ENCODE measurements at regions not wholly inside any gene's neighbourhood (a gene's known extent, or its start where the extent isn't known, plus 50 kb on each side); places are given as distances from the start of the nearest gene placed in this dataset.

- Histone ChIP-seq H4K20me1 (ENCODE audit: insufficient read depth) (no peaks in the 10 kb centered on the region), H3K27ac (ENCODE audit: low read depth, low read length) (no peak overlapping the region), H3K4me3 (replicated peaks in 1 of 2; ENCODE audit: low read depth in 1 of 2, low read length in 2 of 2) (no peak overlapping the region), H3K9me2 (ENCODE audit: insufficient read depth) (no peaks in the 10 kb centered on the region), H3K4me2 (ENCODE audit: low read length) (no peak overlapping the region), H3K9ac (ENCODE audit: low read length) (no peak overlapping the region), H3K27me3 (ENCODE audit: insufficient read depth, low read length) (no peaks in the 10 kb centered on the region), H3K79me2 (ENCODE audit: insufficient read depth, low read length) (no peaks in the 10 kb centered on the region), H3K4me1 (ENCODE audit: control insufficient read depth in 1 of 2, insufficient read depth in 2 of 2, low read length in 2 of 2) (no peaks in the 10 kb centered on the region), H3K9me3 (ENCODE audit: control insufficient read depth in 1 of 2, insufficient read depth in 1 of 2, low read depth in 1 of 2, low read length in 2 of 2) (no peaks in the 10 kb centered on the region), H3K36me3 (ENCODE audit: control insufficient read depth in 1 of 2, insufficient read depth in 2 of 2, low read length in 2 of 2) (no peaks in the 10 kb centered on the region), H2AFZ (ENCODE audit: low read depth, low read length, poor library complexity, severe bottlenecking) (no peak overlapping the region)
- no peak for TF ChIP-seq POLR2AphosphoS5 (IDR thresholded peaks at IDR 0.05; ENCODE audit: low read depth, low read length)
- no peak for TF ChIP-seq POLR2A (IDR thresholded peaks at IDR 0.05; ENCODE audit: borderline replicate concordance, extremely low read depth, insufficient read depth, insufficient read length)
- no peak for TF ChIP-seq SP1 (IDR thresholded peaks at IDR 0.05; ENCODE audit: low read depth)
- no peak for TF ChIP-seq JUND (IDR thresholded peaks at IDR 0.05)
- no peak for TF ChIP-seq YY1 (IDR thresholded peaks at IDR 0.05; ENCODE audit: extremely low read depth, insufficient replicate concordance, low read depth, low read length)
- TF ChIP-seq EZH2phosphoT487 (IDR thresholded peaks at IDR 0.05; ENCODE audit: borderline replicate concordance), result no peak
- TF ChIP-seq CEBPB (IDR thresholded peaks at IDR 0.05; ENCODE audit: low read depth), result no peak
- no peak for TF ChIP-seq FOSL1 (IDR thresholded peaks at IDR 0.05; ENCODE audit: low read depth)
- TF ChIP-seq ZFX (IDR thresholded peaks at IDR 0.05), result no peak
- TF ChIP-seq SRF (IDR thresholded peaks at IDR 0.05; ENCODE audit: low read depth), result no peak
- TF ChIP-seq MAX (IDR thresholded peaks at IDR 0.05), result no peak
- ChIA-PET CTCF (no interaction called here), POLR2A (no interaction called here), RAD21 (ENCODE audit: low non-redundant PET in 1 of 2, low total read pairs in 2 of 2, uncharacterized antibody in 2 of 2, unreplicated experiment in 2 of 2) (no interaction called here)
- ATAC-seq (no peak), DNase-seq (ENCODE audit: low read depth, low spot score) (no peak)
- intact Hi-C loops (cut with micrococcal nuclease), result no loop called here
- BruUV-seq (replicated peaks), result no TSS peak
These were observed 54.6 kb upstream of the ELL2 start for GRCh38 chr5:96016216-96016615.

- DNase-seq (ENCODE audit: low read depth, low spot score) (no peak), ATAC-seq (no peak)
- intact Hi-C loops (cut with micrococcal nuclease), result no loop called here
- H3K4me3 ChIP-seq (replicated peaks in 1 of 2; ENCODE audit: low read depth in 1 of 2, low read length in 2 of 2), result no peak overlapping the region
- ChIA-PET RAD21 (ENCODE audit: low non-redundant PET in 1 of 2, low total read pairs in 2 of 2, uncharacterized antibody in 2 of 2, unreplicated experiment in 2 of 2) (no interaction called here), CTCF (no interaction called here), POLR2A (no interaction called here)
- no TSS peak for BruUV-seq (replicated peaks)
- no peaks in the 10 kb centered on the region for H3K4me1 ChIP-seq (ENCODE audit: control insufficient read depth in 1 of 2, insufficient read depth in 2 of 2, low read length in 2 of 2)
- no peaks in the 10 kb centered on the region for H3K9me2 ChIP-seq (ENCODE audit: insufficient read depth)
- no peak overlapping the region for H3K4me2 ChIP-seq (ENCODE audit: low read length)
- TF ChIP-seq CEBPB (IDR thresholded peaks at IDR 0.05; ENCODE audit: low read depth) (no peak), SIN3A (IDR thresholded peaks at IDR 0.05; ENCODE audit: low read depth) (no peak), FOSL1 (IDR thresholded peaks at IDR 0.05; ENCODE audit: low read depth) (no peak), MAX (IDR thresholded peaks at IDR 0.05) (no peak), ELF1 (IDR thresholded peaks at IDR 0.05; ENCODE audit: borderline replicate concordance, low read depth) (no peak), CTCF (IDR thresholded peaks at IDR 0.05 in 2 of 3, conservative IDR thresholded peaks at IDR 0.05 in 1 of 3; ENCODE audit: borderline replicate concordance in 1 of 3, insufficient read depth in 1 of 3, low read depth in 2 of 3, low read length in 2 of 3) (no peak), EGR1 (IDR thresholded peaks at IDR 0.05; ENCODE audit: low read depth) (no peak), JUND (IDR thresholded peaks at IDR 0.05) (no peak)
- H3K9ac ChIP-seq (ENCODE audit: low read length), result no peak overlapping the region
- no peaks in the 10 kb centered on the region for H3K27me3 ChIP-seq (ENCODE audit: insufficient read depth, low read length)
- no peak overlapping the region for H2AFZ ChIP-seq (ENCODE audit: low read depth, low read length, poor library complexity, severe bottlenecking)
- H3K9me3 ChIP-seq (ENCODE audit: control insufficient read depth in 1 of 2, insufficient read depth in 1 of 2, low read depth in 1 of 2, low read length in 2 of 2), result no peaks in the 10 kb centered on the region
- H3K79me2 ChIP-seq (ENCODE audit: insufficient read depth, low read length), result no peaks in the 10 kb centered on the region
- no peaks in the 10 kb centered on the region for H4K20me1 ChIP-seq (ENCODE audit: insufficient read depth)
- H3K27ac ChIP-seq (ENCODE audit: low read depth, low read length), result no peak overlapping the region
- no peaks in the 10 kb centered on the region for H3K36me3 ChIP-seq (ENCODE audit: control insufficient read depth in 1 of 2, insufficient read depth in 2 of 2, low read length in 2 of 2)
These were observed 54.1 kb upstream of the ELL2 start for GRCh38 chr5:96015709-96016108.

All from HCT116 (cell line).